Mucosa of descending colon (tissue), 3 donors: ENCODE measurements at regions not wholly inside any gene's neighbourhood (a gene's known extent, or its start where the extent isn't known, plus 50 kb on each side); places are given as distances from the start of the nearest gene placed in this dataset.
"Not testable (repeated sequence)": the region's sequence is repeated elsewhere in the genome, so short reads cannot be mapped to it uniquely, and the experiment has no call there.

ENCODE experiments used
- ATAC-seq: fragments of 200-7000 bp; cut with Tn5 transposase; one replicate; pipeline ENCODE4 v1.9.1; 2020; ENCODE audit warnings: mild to moderate bottlenecking, moderate library complexity
- DNase-seq, 3 donors: peaks; one replicate each; pipeline ENCODE4 v3.0.0-alpha.2; 2020
- H3K36me3 ChIP-seq: fragments of 200-600 bp; one replicate; pipeline ENCODE4 v1.8.0; 2021; ENCODE audit warnings: low read depth, mild to moderate bottlenecking
- H3K4me1 ChIP-seq: fragments of 200-600 bp; one replicate; pipeline ENCODE4 v1.8.0; 2021; ENCODE audit warnings: low read depth, mild to moderate bottlenecking
- H3K4me3 ChIP-seq: fragments of 200-600 bp; one replicate; pipeline ENCODE4 v1.8.0; 2021; ENCODE audit warnings: mild to moderate bottlenecking
- H3K9me3 ChIP-seq: fragments of 200-600 bp; one replicate; pipeline ENCODE4 v1.8.0; 2021; ENCODE audit warnings: mild to moderate bottlenecking
- CTCF ChIP-seq: fragments of 200-600 bp; IDR thresholded peaks from one replicate; pipeline ENCODE4 v1.8.0; 2022; ENCODE audit warnings: antibody characterized with exemption, mild to moderate bottlenecking
- intact Hi-C, 2 donors: fragments of 100-400 bp; cut with DNase I in 1 of 2; cut with micrococcal nuclease in 1 of 2; formaldehyde crosslinking; loops; one replicate each; pipeline versions ENCODE4 v1.11.0 to v1.11.1; 2022; cut with DNase I, micrococcal nuclease
- donor health status: DM: no; HTN: no; CAD: no; lungs with moderate emphysema.
- donor health status: DM: no; HTN: no; CAD: no.
- donor health status: DM: no; HTN: yes; CAD: no.

DNA sequence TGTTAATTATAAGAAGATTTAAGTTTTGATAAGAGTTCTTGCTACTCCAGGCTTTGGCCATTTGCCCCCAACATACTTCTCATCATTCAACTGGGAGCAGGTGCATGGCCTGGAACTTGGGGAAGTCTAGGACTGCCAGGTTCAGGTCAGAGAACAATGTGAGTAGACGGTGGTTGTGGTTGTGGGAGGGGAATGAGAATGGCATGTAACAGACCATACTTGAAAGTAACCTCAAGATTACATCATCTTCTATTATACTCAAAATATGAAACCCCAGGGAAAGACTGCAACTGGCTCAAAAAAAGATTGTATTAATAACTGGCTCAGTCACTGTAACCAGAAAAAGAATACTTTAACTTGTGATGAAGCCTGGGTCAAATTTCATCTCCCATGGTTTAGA is 364.9 kb upstream of the DPPA4 start:
- Histone ChIP-seq H3K4me1 (no peaks in the 10 kb centered on the region), H3K4me3 (no peak overlapping the region), H3K9me3 (no peaks in the 10 kb centered on the region), H3K36me3 (no peaks in the 10 kb centered on the region)
- DNase-seq: no peak
- no peak for ATAC-seq
- intact Hi-C loops: no loop called here
- TF ChIP-seq CTCF: no peak

DNA sequence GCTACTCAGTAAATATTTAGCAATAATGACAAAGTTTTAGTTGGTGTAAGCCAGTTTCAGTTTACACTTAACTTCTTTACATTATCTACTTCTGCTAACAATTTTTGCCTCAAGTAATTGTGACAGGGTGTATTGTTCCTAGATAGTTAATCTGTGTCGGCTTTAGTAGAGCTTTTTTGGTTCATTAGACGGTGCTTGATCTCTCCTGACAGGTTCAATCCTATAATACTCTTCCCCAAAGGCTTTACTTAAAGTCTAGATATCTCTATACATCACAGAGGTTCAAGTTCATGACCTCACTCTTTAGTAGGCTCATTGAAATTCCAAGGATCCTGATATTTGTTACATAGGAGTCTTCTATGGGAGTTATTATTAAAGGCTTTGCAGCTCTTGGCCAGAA is 365.6 kb upstream of the DPPA4 start:
- intact Hi-C loops: no loop called here
- H3K4me1 ChIP-seq: no peaks in the 10 kb centered on the region
- DNase-seq (no peak), ATAC-seq (no peak)
- no peak for TF ChIP-seq CTCF
- H3K4me3 ChIP-seq: no peak overlapping the region
- H3K9me3 ChIP-seq: no peaks in the 10 kb centered on the region
- H3K36me3 ChIP-seq: no peaks in the 10 kb centered on the region

DNA sequence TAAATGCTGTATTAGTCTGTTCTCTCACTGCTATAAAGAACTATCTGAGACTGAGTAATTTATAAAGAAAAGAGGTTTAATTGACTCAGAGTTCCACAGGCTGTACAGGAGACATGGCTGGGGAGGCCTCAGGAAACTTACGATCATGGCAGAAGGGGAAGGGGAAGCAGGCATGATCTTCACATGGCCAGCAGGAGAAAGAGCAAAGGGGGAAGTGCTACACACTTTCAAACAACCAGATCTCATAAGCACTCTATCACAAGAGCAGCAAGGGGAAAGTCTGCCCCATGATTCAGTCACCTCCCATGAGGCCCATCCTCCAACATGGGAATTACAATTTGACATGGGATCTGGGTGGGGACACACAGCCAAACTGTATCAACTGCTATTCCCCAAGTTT is 367.8 kb upstream of the DPPA4 start:
- H3K4me1 ChIP-seq, H3K9me3 ChIP-seq, H3K4me3 ChIP-seq, H3K36me3 ChIP-seq, ATAC-seq, intact Hi-C loops, DNase-seq: not testable (repeated sequence)

- H3K4me1 ChIP-seq: no peaks in the 10 kb centered on the region
- DNase-seq: no peak
- no peak overlapping the region for H3K4me3 ChIP-seq
- no peaks in the 10 kb centered on the region for H3K36me3 ChIP-seq
- ATAC-seq: no peak
- H3K9me3 ChIP-seq: no peaks in the 10 kb centered on the region
- no peak for TF ChIP-seq CTCF
- intact Hi-C loops: no loop called here
Measured at GRCh38 chr3:109707617-109708016, 370.3 kb upstream of the DPPA4 start.

- intact Hi-C loops: no loop called here
- no peak for ATAC-seq
- no peaks in the 10 kb centered on the region for H3K9me3 ChIP-seq
Measured at GRCh38 chr3:109713288-109713687, 375.9 kb upstream of the DPPA4 start.

DNA sequence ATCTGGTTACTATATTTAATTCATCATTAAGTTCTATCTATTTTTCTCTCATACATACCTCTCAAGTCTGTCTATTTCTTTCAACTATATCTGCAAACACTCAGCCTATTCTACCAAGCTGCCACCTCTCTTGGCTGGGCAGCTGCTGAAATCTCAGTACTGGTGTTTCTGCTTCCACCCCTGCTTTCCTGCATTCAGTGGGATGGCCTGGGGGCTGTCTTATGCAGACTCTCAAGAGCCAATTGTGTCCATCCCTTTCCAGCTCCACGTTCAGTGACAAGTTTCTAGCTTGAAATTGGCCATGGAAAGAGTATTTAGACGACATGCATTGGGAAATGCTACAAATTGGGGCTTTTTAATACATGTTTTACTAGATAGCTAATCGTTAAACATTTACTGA is 378.4 kb upstream of the DPPA4 start:
- Histone ChIP-seq H3K36me3 (no peaks in the 10 kb centered on the region), H3K4me1 (no peaks in the 10 kb centered on the region), H3K9me3 (no peaks in the 10 kb centered on the region), H3K4me3 (no peak overlapping the region)
- DNase-seq (no peak), ATAC-seq (no peak)
- no peak for TF ChIP-seq CTCF
- intact Hi-C loops: no loop called here

More at GRCh38 chr3:109713288-109713687, 375.9 kb upstream of the DPPA4 start:
- H3K36me3 ChIP-seq: no peaks in the 10 kb centered on the region
- no peak overlapping the region for H3K4me3 ChIP-seq
- no peak for TF ChIP-seq CTCF
- DNase-seq: no peak
- no peaks in the 10 kb centered on the region for H3K4me1 ChIP-seq
